HEK293 (cell line): ENCODE measurements at regions not wholly inside any gene's neighbourhood (a gene's known extent, or its start where the extent isn't known, plus 50 kb on each side); places are given as distances from the start of the nearest gene placed in this dataset.

Source experiments
- CTCF ChIA-PET: fragments of 350-600 bp; formaldehyde crosslinking; extraction: SDS; loops from one replicate; lab custom pipeline; 2021; ENCODE audit warnings: antibody characterized with exemption; lab: Yijun Ruan, JAX
- POLR2A ChIA-PET: fragments of 300-600 bp; formaldehyde crosslinking; extraction: SDS; loops from one replicate; lab custom pipeline; 2020; ENCODE audit warnings: antibody characterized with exemption, inconsistent platforms; lab: Yijun Ruan, JAX
- H3K27ac ChIP-seq: fragments of 200-500 bp; sonication (Bioruptor generic); 2 replicates; pipeline ENCODE4 v1.5.1; 2014; ENCODE audit warnings: low read depth, low read length, control low read depth, inconsistent platforms; ENCODE audit errors: extremely low read depth
- H3K36me3 ChIP-seq, 2 experiments: fragments of 200-500 bp in 1 of 2; sonication (Bioruptor generic) in 1 of 2; 1 replicate in 1 of 2; 2 replicates in 1 of 2; pipeline ENCODE4 v1.5.1; 2014 to 2017; ENCODE audit warnings: inconsistent platforms in 2 of 2, low read length in 2 of 2; ENCODE audit not compliant: control insufficient read depth in 2 of 2, insufficient read depth in 1 of 2
- H3K4me1 ChIP-seq: fragments of 200-500 bp; sonication (Bioruptor generic); 2 replicates; pipeline ENCODE4 v1.5.1; 2014; ENCODE audit warnings: mild to moderate bottlenecking, low read length, inconsistent platforms; ENCODE audit not compliant: control insufficient read depth, insufficient read depth
- H3K4me3 ChIP-seq: 2 replicates; pipeline ENCODE4 v1.5.1; 2011; ENCODE audit warnings: low read depth, mild to moderate bottlenecking, control low read depth, low read length, moderate library complexity
- H3K9me3 ChIP-seq: fragments of 200-500 bp; sonication (Bioruptor generic); 2 replicates; pipeline ENCODE4 v1.5.1; 2014; ENCODE audit warnings: low read depth, low read length, inconsistent platforms; ENCODE audit not compliant: control insufficient read depth, insufficient read depth
- EGR2 ChIP-seq: fragments of 450-650 bp; formaldehyde crosslinking; IDR thresholded peaks from 2 replicates; pipeline ENCODE4 v1.5.1; 2016; ENCODE audit warnings: low read depth, missing biosample characterization, missing genetic modification characterization
- GFI1B ChIP-seq: fragments of 450-650 bp; formaldehyde crosslinking; IDR thresholded peaks from 2 replicates; pipeline ENCODE4 v1.5.1; 2016; ENCODE audit warnings: missing biosample characterization, missing genetic modification characterization
- GLIS1 ChIP-seq: fragments of 450-650 bp; formaldehyde crosslinking; IDR thresholded peaks from 2 replicates; pipeline ENCODE4 v1.5.1; 2016; ENCODE audit warnings: missing biosample characterization, missing genetic modification characterization
- SP2 ChIP-seq: fragments of 450-650 bp; formaldehyde crosslinking; IDR thresholded peaks from 2 replicates; pipeline ENCODE4 v1.5.1; 2016; ENCODE audit warnings: missing biosample characterization, missing genetic modification characterization
- SP3 ChIP-seq: fragments of 450-650 bp; formaldehyde crosslinking; IDR thresholded peaks from 2 replicates; pipeline ENCODE4 v1.5.1; 2016; ENCODE audit warnings: missing biosample characterization, missing genetic modification characterization
- ZBTB21 ChIP-seq: fragments of 450-650 bp; formaldehyde crosslinking; IDR thresholded peaks from 2 replicates; pipeline ENCODE4 v1.5.1; 2017; ENCODE audit warnings: missing biosample characterization, missing genetic modification characterization
- ZBTB7A ChIP-seq: fragments of 450-650 bp; formaldehyde crosslinking; IDR thresholded peaks from 2 replicates; pipeline ENCODE4 v1.5.1; 2016; ENCODE audit warnings: low read depth, missing biosample characterization, missing genetic modification characterization
- ZFHX2 ChIP-seq: fragments of 450-650 bp; formaldehyde crosslinking; conservative IDR thresholded peaks from 2 replicates; pipeline ENCODE4 v1.5.1; 2016; ENCODE audit warnings: missing biosample characterization, missing genetic modification characterization
- ZFP3 ChIP-seq: fragments of 450-650 bp; formaldehyde crosslinking; IDR thresholded peaks from 2 replicates; pipeline ENCODE4 v1.5.1; 2016; ENCODE audit warnings: low read depth, missing biosample characterization, missing genetic modification characterization
- ZFP37 ChIP-seq: fragments of 450-650 bp; formaldehyde crosslinking; IDR thresholded peaks from 2 replicates; pipeline ENCODE4 v1.5.1; 2016; ENCODE audit warnings: missing biosample characterization, missing genetic modification characterization
- ZNF146 ChIP-seq: fragments of 450-650 bp; formaldehyde crosslinking; IDR thresholded peaks from 2 replicates; pipeline ENCODE4 v1.5.1; 2016; ENCODE audit warnings: missing biosample characterization, missing genetic modification characterization
- ZNF184 ChIP-seq: fragments of 450-650 bp; IDR thresholded peaks from 2 replicates; pipeline ENCODE4 v1.5.1; 2018; ENCODE audit warnings: missing biosample characterization, mild to moderate bottlenecking, missing genetic modification characterization
- ZNF19 ChIP-seq: fragments of 450-650 bp; formaldehyde crosslinking; IDR thresholded peaks from 2 replicates; pipeline ENCODE4; 2016; ENCODE audit warnings: missing biosample characterization, missing genetic modification characterization, low read depth
- ZNF302 ChIP-seq: fragments of 450-650 bp; formaldehyde crosslinking; IDR thresholded peaks from 2 replicates; pipeline ENCODE4 v1.5.1; 2016; ENCODE audit warnings: missing biosample characterization, missing genetic modification characterization, low read depth
- ZNF311 ChIP-seq: fragments of 450-650 bp; formaldehyde crosslinking; IDR thresholded peaks from 2 replicates; pipeline ENCODE4 v1.5.1; 2017; ENCODE audit warnings: missing biosample characterization, missing genetic modification characterization, borderline replicate concordance
- ZNF366 ChIP-seq: fragments of 450-650 bp; formaldehyde crosslinking; conservative IDR thresholded peaks from 2 replicates; pipeline ENCODE4 v1.5.1; 2016; ENCODE audit warnings: missing biosample characterization, missing genetic modification characterization
- ZNF404 ChIP-seq: fragments of 450-650 bp; formaldehyde crosslinking; IDR thresholded peaks from 2 replicates; pipeline ENCODE4 v1.5.1; 2017; ENCODE audit warnings: missing biosample characterization, missing genetic modification characterization
- ZNF48 ChIP-seq: fragments of 450-650 bp; formaldehyde crosslinking; IDR thresholded peaks from 2 replicates; pipeline ENCODE4 v1.5.1; 2016; ENCODE audit warnings: missing biosample characterization, missing genetic modification characterization
- ZNF521 ChIP-seq: fragments of 450-650 bp; formaldehyde crosslinking; IDR thresholded peaks from 2 replicates; pipeline ENCODE4 v1.5.1; 2017; ENCODE audit warnings: missing biosample characterization, mild to moderate bottlenecking, missing genetic modification characterization
- ZNF548 ChIP-seq: fragments of 450-650 bp; formaldehyde crosslinking; IDR thresholded peaks from 2 replicates; pipeline ENCODE4 v1.5.1; 2016; ENCODE audit warnings: missing biosample characterization, missing genetic modification characterization
- ZNF623 ChIP-seq: fragments of 450-650 bp; formaldehyde crosslinking; IDR thresholded peaks from 2 replicates; pipeline ENCODE4 v1.5.1; 2016; ENCODE audit warnings: missing biosample characterization, missing genetic modification characterization
- ZNF624 ChIP-seq: fragments of 450-650 bp; formaldehyde crosslinking; IDR thresholded peaks from 2 replicates; pipeline ENCODE4 v1.5.1; 2017; ENCODE audit warnings: missing biosample characterization, missing genetic modification characterization
- ZNF747 ChIP-seq: fragments of 450-650 bp; formaldehyde crosslinking; IDR thresholded peaks from 2 replicates; pipeline ENCODE4 v1.5.1; 2016; ENCODE audit warnings: missing biosample characterization, missing genetic modification characterization
- ZSCAN23 ChIP-seq: fragments of 450-650 bp; formaldehyde crosslinking; IDR thresholded peaks from 2 replicates; pipeline ENCODE4 v1.5.1; 2016; ENCODE audit warnings: missing biosample characterization, missing genetic modification characterization
- ZSCAN5A ChIP-seq: fragments of 450-650 bp; formaldehyde crosslinking; IDR thresholded peaks from 2 replicates; pipeline ENCODE4 v1.5.1; 2016; ENCODE audit warnings: missing biosample characterization, missing genetic modification characterization

- TF ChIP-seq ZNF623 (tag by site-specific recombination), result no peak
- TF ChIP-seq ZSCAN5A (tag by site-specific recombination), result no peak
- TF ChIP-seq ZBTB7A, result no peak
- no peak for TF ChIP-seq ZNF302 (tag by site-specific recombination)
- no peak for TF ChIP-seq ZNF366 (tag by site-specific recombination)
- TF ChIP-seq ZNF146, result no peak
- no peak for TF ChIP-seq GFI1B
- no peak for TF ChIP-seq ZNF548
Observed at GRCh38 chr1:59004755-59005154, 220.9 kb upstream of the JUN start (continued).

- H3K27ac ChIP-seq, result no peak overlapping the region
- TF ChIP-seq ZFHX2, result peak; percentile 31; the same call in 1 of the 2 replicates
- no peak for TF ChIP-seq GLIS1 (tag by site-specific recombination)
- TF ChIP-seq EGR2, result 0 out of 2 replicates have a peak, but pooled peaks have one; percentile 15
- CTCF ChIA-PET, result interaction anchor here (0.6 kb wide), 1 partner anchor 246 kb away, joined by 3 read pairs; no protein-coding TSS in a partner anchor
- H3K4me3 ChIP-seq, result no peak overlapping the region
- no peaks in the 10 kb centered on the region for H3K36me3 ChIP-seq
- H3K9me3 ChIP-seq, result no peaks in the 10 kb centered on the region
- no peaks in the 10 kb centered on the region for H3K4me1 ChIP-seq
- POLR2A ChIA-PET, result no interaction called here
Observed at GRCh38 chr1:59005491-59006288, 221.8 kb upstream of the JUN start.

- Histone ChIP-seq H3K27ac (no peak overlapping the region), H3K36me3 (no peaks in the 10 kb centered on the region), H3K9me3 (no peaks in the 10 kb centered on the region), H3K4me3 (no peak overlapping the region), H3K4me1 (no peaks in the 10 kb centered on the region)
- no peak for TF ChIP-seq ZNF404
- ChIA-PET POLR2A (no interaction called here), CTCF (no interaction called here)
Observed at GRCh38 chr1:59006289-59006658, 222.4 kb upstream of the JUN start.

GRCh38 chr1:59006932-59007331 lies 223.1 kb upstream of the JUN start:
- TF ChIP-seq SP2 (tag by site-specific recombination) (no peak), ZBTB21 (tag by site-specific recombination) (no peak), ZNF19 (tag by site-specific recombination) (no peak)
- Histone ChIP-seq H3K27ac (no peak overlapping the region), H3K36me3 (no peaks in the 10 kb centered on the region), H3K9me3 (no peaks in the 10 kb centered on the region), H3K4me1 (no peaks in the 10 kb centered on the region), H3K4me3 (no peak overlapping the region)
- POLR2A ChIA-PET, result no interaction called here
- CTCF ChIA-PET, result no interaction called here

- Histone ChIP-seq H3K36me3 (no peaks in the 10 kb centered on the region), H3K27ac (no peak overlapping the region), H3K4me3 (no peak overlapping the region), H3K9me3 (no peaks in the 10 kb centered on the region)
- POLR2A ChIA-PET, result no interaction called here
- TF ChIP-seq ZFP37 (tag by site-specific recombination), result no peak
- TF ChIP-seq ZSCAN23 (tag by site-specific recombination), result no peak
- TF ChIP-seq ZNF521 (tag by site-specific recombination), result no peak
- TF ChIP-seq ZNF624 (tag by site-specific recombination), result no peak
- no peak for TF ChIP-seq SP3 (tag by site-specific recombination)
- TF ChIP-seq ZNF311 (tag by site-specific recombination), result no peak
- TF ChIP-seq ZNF747 (tag by site-specific recombination), result no peak
- no peak for TF ChIP-seq ZNF48 (tag by site-specific recombination)
- TF ChIP-seq ZFP3 (tag by site-specific recombination), result no peak
- TF ChIP-seq ZNF184 (tag by site-specific recombination), result no peak
- TF ChIP-seq, all 188 proteins: peak for 0
- CTCF ChIA-PET, result no interaction called here
- no peaks in the 10 kb centered on the region for H3K4me1 ChIP-seq
Observed at GRCh38 chr1:59007429-59007819, 223.6 kb upstream of the JUN start.
